ENCODE measurements at regions not wholly inside any gene's neighbourhood (a gene's known extent, or its start where the extent isn't known, plus 50 kb on each side); places are given as distances from the start of the nearest gene placed in this dataset.

DNA sequence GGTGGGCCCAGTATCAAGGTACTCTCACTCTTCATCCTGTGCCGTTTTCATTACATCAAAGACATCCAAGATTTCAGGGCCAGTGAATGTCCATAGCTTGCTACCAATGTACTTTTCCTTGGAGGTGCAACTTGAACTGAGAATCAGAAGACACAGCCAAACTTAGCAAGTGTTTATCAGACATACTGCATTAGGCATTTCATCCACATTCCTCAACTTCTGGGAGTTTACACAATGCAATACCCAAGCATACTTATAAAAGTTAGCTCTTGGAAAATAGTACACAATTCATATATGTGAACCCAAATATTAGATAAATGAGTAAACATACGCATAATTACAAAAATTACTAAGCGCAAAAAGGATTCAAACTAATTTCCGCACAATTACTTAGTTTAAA is 216.3 kb upstream of the RHOBTB1 start:
- no peak for TF ChIP-seq POLR2A (IDR thresholded peaks at IDR 0.05)
- TF ChIP-seq, protein P1, sequence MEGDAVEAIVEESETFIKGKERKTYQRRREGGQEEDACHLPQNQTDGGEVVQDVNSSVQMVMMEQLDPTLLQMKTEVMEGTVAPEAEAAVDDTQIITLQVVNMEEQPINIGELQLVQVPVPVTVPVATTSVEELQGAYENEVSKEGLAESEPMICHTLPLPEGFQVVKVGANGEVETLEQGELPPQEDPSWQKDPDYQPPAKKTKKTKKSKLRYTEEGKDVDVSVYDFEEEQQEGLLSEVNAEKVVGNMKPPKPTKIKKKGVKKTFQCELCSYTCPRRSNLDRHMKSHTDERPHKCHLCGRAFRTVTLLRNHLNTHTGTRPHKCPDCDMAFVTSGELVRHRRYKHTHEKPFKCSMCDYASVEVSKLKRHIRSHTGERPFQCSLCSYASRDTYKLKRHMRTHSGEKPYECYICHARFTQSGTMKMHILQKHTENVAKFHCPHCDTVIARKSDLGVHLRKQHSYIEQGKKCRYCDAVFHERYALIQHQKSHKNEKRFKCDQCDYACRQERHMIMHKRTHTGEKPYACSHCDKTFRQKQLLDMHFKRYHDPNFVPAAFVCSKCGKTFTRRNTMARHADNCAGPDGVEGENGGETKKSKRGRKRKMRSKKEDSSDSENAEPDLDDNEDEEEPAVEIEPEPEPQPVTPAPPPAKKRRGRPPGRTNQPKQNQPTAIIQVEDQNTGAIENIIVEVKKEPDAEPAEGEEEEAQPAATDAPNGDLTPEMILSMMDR (IDR thresholded peaks at IDR 0.05), result no peak

All from uterus (tissue), 2 donors.